ENCODE measurements at regions not wholly inside any gene's neighbourhood (a gene's known extent, or its start where the extent isn't known, plus 50 kb on each side); places are given as distances from the start of the nearest gene placed in this dataset.

- Mint-ChIP-seq H3K4me3 (no peak overlapping the region), H3K27ac (ENCODE audit: unreplicated experiment) (no peak overlapping the region), H3K27me3 (ENCODE audit: low read depth) (no peaks in the 10 kb centered on the region), H3K9me3 (peaks cover 2% of the 10 kb centered on the region), H3K4me1 (peaks cover 22% of the 10 kb centered on the region), H3K36me3 (ENCODE audit: low read depth) (peaks cover 4% of the 10 kb centered on the region)
- DNase-seq (ENCODE audit: low read depth, low spot score) = no peak
- TF ChIP-seq CTCF (conservative IDR thresholded peaks at IDR 0.05) = no peak
These were observed 380.5 kb upstream of the FBXO33 start for GRCh38 chr14:39812532-39813320.

- Mint-ChIP-seq H3K27me3 (ENCODE audit: low read depth) (no peaks in the 10 kb centered on the region), H3K4me1 (peaks cover 6% of the 10 kb centered on the region), H3K9me3 (no peaks in the 10 kb centered on the region), H3K4me3 (no peak overlapping the region), H3K27ac (ENCODE audit: unreplicated experiment) (no peak overlapping the region), H3K36me3 (ENCODE audit: low read depth) (peaks cover 2% of the 10 kb centered on the region)
- DNase-seq (ENCODE audit: low read depth, low spot score) = no peak
- TF ChIP-seq CTCF (conservative IDR thresholded peaks at IDR 0.05) = no peak
These were observed 375.0 kb upstream of the FBXO33 start for GRCh38 chr14:39807271-39807670.

- no peak overlapping the region for H3K27ac Mint-ChIP-seq (ENCODE audit: unreplicated experiment)
- no peak for DNase-seq (ENCODE audit: low read depth, low spot score)
These were observed 352.2 kb upstream of the FBXO33 start for GRCh38 chr14:39784461-39784860.

GRCh38 chr14:39781466-39781865, 349.2 kb upstream of the FBXO33 start:
- Mint-ChIP-seq H3K36me3 (ENCODE audit: low read depth) (peaks cover 7% of the 10 kb centered on the region), H3K27ac (ENCODE audit: unreplicated experiment) (peak overlapping the region; percentile 85), H3K4me1 (no peaks in the 10 kb centered on the region), H3K9me3 (peaks cover 18% of the 10 kb centered on the region), H3K4me3 (no peak overlapping the region), H3K27me3 (ENCODE audit: low read depth) (no peaks in the 10 kb centered on the region)
- no peak for DNase-seq (ENCODE audit: low read depth, low spot score)
- no peak for TF ChIP-seq CTCF (conservative IDR thresholded peaks at IDR 0.05)

More at GRCh38 chr14:39784461-39784860, 352.2 kb upstream of the FBXO33 start:
- H3K9me3 Mint-ChIP-seq = no peaks in the 10 kb centered on the region
- no peak for TF ChIP-seq CTCF (conservative IDR thresholded peaks at IDR 0.05)
- no peak overlapping the region for H3K4me3 Mint-ChIP-seq
- H3K27me3 Mint-ChIP-seq (ENCODE audit: low read depth) = no peaks in the 10 kb centered on the region
- H3K36me3 Mint-ChIP-seq (ENCODE audit: low read depth) = no peaks in the 10 kb centered on the region
- no peaks in the 10 kb centered on the region for H3K4me1 Mint-ChIP-seq

GRCh38 chr14:39773387-39774126, 341.3 kb upstream of the FBXO33 start:
- no peak overlapping the region for H3K27ac Mint-ChIP-seq (ENCODE audit: unreplicated experiment)
- H3K4me3 Mint-ChIP-seq = no peak overlapping the region
- H3K4me1 Mint-ChIP-seq = no peaks in the 10 kb centered on the region
- no peaks in the 10 kb centered on the region for H3K27me3 Mint-ChIP-seq (ENCODE audit: low read depth)
- DNase-seq (ENCODE audit: low read depth, low spot score) = no peak
- peaks cover 18% of the 10 kb centered on the region for H3K9me3 Mint-ChIP-seq
- H3K36me3 Mint-ChIP-seq (ENCODE audit: low read depth) = peaks cover 7% of the 10 kb centered on the region
- TF ChIP-seq CTCF (conservative IDR thresholded peaks at IDR 0.05) = no peak

All from neural crest cell (in vitro differentiated cells).